ENCODE measurements at regions not wholly inside any gene's neighbourhood (a gene's known extent, or its start where the extent isn't known, plus 50 kb on each side); places are given as distances from the start of the nearest gene placed in this dataset.

GRCh38 chr7:153943457-153943856 is 108.7 kb upstream of the DPP6 start:
- H3K27me3 ChIP-seq (replicated peaks in 1 of 7) = no peaks in the 10 kb centered on the region
- H3K4me1 ChIP-seq = no peaks in the 10 kb centered on the region
- no peak for TF ChIP-seq POLR2A (IDR thresholded peaks at IDR 0.05)
- TF ChIP-seq CTCF (IDR thresholded peaks at IDR 0.05 in 8 of 11, conservative IDR thresholded peaks at IDR 0.05 in 3 of 11) = no peak
- no peak for TF ChIP-seq POLR2AphosphoS5 (IDR thresholded peaks at IDR 0.05)
- DNase-seq = no peak
- peaks cover 0 to 11% (median 0%) of the 10 kb centered on the region in 8 donors for H3K9me3 ChIP-seq
- intact Hi-C loops (cut with DNase I; ENCODE audit: low total_unique reads) = no loop called here
- H3K4me3 ChIP-seq = no peak overlapping the region
- WGBS, 5 donors = 10 to 16% (median 13%) methylated on average over 4 of the region's 4 CpGs
- no peak overlapping the region for H3K27ac ChIP-seq
- H3K36me3 ChIP-seq = no peaks in the 10 kb centered on the region

- DNase-seq = no peak
- intact Hi-C loops (cut with DNase I; ENCODE audit: low total_unique reads) = no loop called here
- H3K4me1 ChIP-seq = no peaks in the 10 kb centered on the region
- H3K27me3 ChIP-seq (replicated peaks in 1 of 7) = no peaks in the 10 kb centered on the region
- no peak for TF ChIP-seq POLR2A (IDR thresholded peaks at IDR 0.05)
- no peak for TF ChIP-seq CTCF (IDR thresholded peaks at IDR 0.05 in 8 of 11, conservative IDR thresholded peaks at IDR 0.05 in 3 of 11)
- TF ChIP-seq POLR2AphosphoS5 (IDR thresholded peaks at IDR 0.05) = no peak
- no peak overlapping the region for H3K4me3 ChIP-seq
- H3K9me3 ChIP-seq = peaks cover 0 to 11% (median 0%) of the 10 kb centered on the region in 8 donors
- no peaks in the 10 kb centered on the region for H3K36me3 ChIP-seq
- WGBS, 5 donors = 49 to 60% (median 56%) methylated on average over 12 of the region's 12 CpGs
- no peak overlapping the region for H3K27ac ChIP-seq
These were observed 108.3 kb upstream of the DPP6 start for GRCh38 chr7:153943861-153944260.

- H3K9me3 ChIP-seq = peaks cover 0 to 11% (median 0%) of the 10 kb centered on the region in 8 donors
- no peak for TF ChIP-seq POLR2AphosphoS5 (IDR thresholded peaks at IDR 0.05)
- no peak for TF ChIP-seq POLR2A (IDR thresholded peaks at IDR 0.05)
- no peak for TF ChIP-seq CTCF (IDR thresholded peaks at IDR 0.05 in 8 of 11, conservative IDR thresholded peaks at IDR 0.05 in 3 of 11)
- WGBS, 5 donors = 51 to 74% (median 57%) methylated on average over 2 of the region's 2 CpGs
- DNase-seq = no peak
- H3K4me3 ChIP-seq = no peak overlapping the region
- no peaks in the 10 kb centered on the region for H3K36me3 ChIP-seq
- H3K27me3 ChIP-seq (replicated peaks in 1 of 7) = no peaks in the 10 kb centered on the region
- intact Hi-C loops (cut with DNase I; ENCODE audit: low total_unique reads) = no loop called here
- no peak overlapping the region for H3K27ac ChIP-seq
- no peaks in the 10 kb centered on the region for H3K4me1 ChIP-seq
These were observed 104.1 kb upstream of the DPP6 start for GRCh38 chr7:153948060-153948459.

- no peak for DNase-seq
- Histone ChIP-seq H3K4me3 (no peak overlapping the region), H3K27me3 (replicated peaks in 1 of 7) (no peaks in the 10 kb centered on the region), H3K4me1 (no peaks in the 10 kb centered on the region), H3K9me3 (peaks cover 0 to 5% (median 0%) of the 10 kb centered on the region in 8 donors), H3K36me3 (no peaks in the 10 kb centered on the region), H3K27ac (no peak overlapping the region)
- 67 to 83% (median 77%) methylated on average over 10 of the region's 10 CpGs for WGBS, 5 donors
- intact Hi-C loops (cut with DNase I; ENCODE audit: low total_unique reads) = no loop called here
- TF ChIP-seq POLR2A (IDR thresholded peaks at IDR 0.05) (no peak), POLR2AphosphoS5 (IDR thresholded peaks at IDR 0.05) (no peak), CTCF (IDR thresholded peaks at IDR 0.05 in 8 of 11, conservative IDR thresholded peaks at IDR 0.05 in 3 of 11) (no peak)
These were observed 100.9 kb upstream of the DPP6 start for GRCh38 chr7:153951316-153951715.

Measured in spleen (tissue), 11 donors.